Caco-2 (cell line): ENCODE measurements at regions not wholly inside any gene's neighbourhood (a gene's known extent, or its start where the extent isn't known, plus 50 kb on each side); places are given as distances from the start of the nearest gene placed in this dataset.
A peak's percentile ranks its signal among the peaks of the same experiment; 100 is the strongest.

Experiments used
- BruUV-seq: library from RNA; stranded (reverse); fragments of 400-500 nt; replicated peaks from 2 replicates; lab custom pipeline; 2021; lab: Mats Ljungman, UMichigan
- CTCF ChIA-PET: fragments of 300-600 bp; sonication (Branson Sonifier 250); formaldehyde crosslinking; loops from one replicate; lab custom pipeline; 2022; ENCODE audit warnings: antibody characterized with exemption; lab: Charles Lee
- POLR2A ChIA-PET: fragments of 300-600 bp; sonication (Branson Sonifier 250); formaldehyde crosslinking; loops from one replicate; lab custom pipeline; 2022; ENCODE audit warnings: antibody characterized with exemption; lab: Charles Lee
- DNase-seq, 2 experiments: peaks; one replicate each; pipeline versions ENCODE4 v3.0.0 to v3.0.0-alpha.2; 2020 to 2022
- H3K27me3 ChIP-seq: replicated peaks from 2 replicates; pipeline ENCODE4 v1.6.0; 2011; ENCODE audit warnings: low read length; ENCODE audit not compliant: control insufficient read depth, insufficient read depth
- H3K36me3 ChIP-seq: 2 replicates; pipeline ENCODE4 v1.5.1; 2011; ENCODE audit warnings: low read length; ENCODE audit not compliant: control insufficient read depth, insufficient read depth
- H3K4me1 ChIP-seq: fragments of 250-450 bp; sonication (Bioruptor Pico); 2 replicates; pipeline ENCODE4 v1.5.1; 2020; ENCODE audit warnings: mild to moderate bottlenecking
- H3K4me3 ChIP-seq: 2 replicates; pipeline ENCODE4 v1.5.1; 2011; ENCODE audit warnings: low read depth, mild to moderate bottlenecking, control low read depth, low read length
- H3K9me3 ChIP-seq: fragments of 250-450 bp; sonication (Bioruptor Pico); 2 replicates; pipeline ENCODE4 v1.5.1; 2020; ENCODE audit warnings: mild to moderate bottlenecking, moderate library complexity
- H3K27ac Mint-ChIP-seq: one replicate; pipeline ENCODE4 v1.8.0; 2022; ENCODE audit warnings: mixed read lengths; ENCODE audit not compliant: unreplicated experiment
- H3K27me3 Mint-ChIP-seq: one replicate; pipeline ENCODE4 v1.8.0; 2022; ENCODE audit warnings: mixed read lengths; ENCODE audit not compliant: insufficient read depth, unreplicated experiment
- H3K36me3 Mint-ChIP-seq: one replicate; pipeline ENCODE4 v1.8.0; 2022; ENCODE audit warnings: mild to moderate bottlenecking, mixed read lengths; ENCODE audit not compliant: insufficient read depth, unreplicated experiment
- H3K4me1 Mint-ChIP-seq: one replicate; pipeline ENCODE4 v1.8.0; 2022; ENCODE audit warnings: low read depth, mixed read lengths; ENCODE audit not compliant: unreplicated experiment
- H3K4me3 Mint-ChIP-seq: one replicate; pipeline ENCODE4 v1.8.0; 2022; ENCODE audit warnings: mild to moderate bottlenecking, moderate library complexity, mixed read lengths; ENCODE audit not compliant: unreplicated experiment
- H3K9me3 Mint-ChIP-seq: one replicate; pipeline ENCODE4 v1.8.0; 2022; ENCODE audit warnings: mixed read lengths; ENCODE audit not compliant: unreplicated experiment
- intact Hi-C: fragments of 100-400 bp; cut with micrococcal nuclease; formaldehyde crosslinking; loops from one replicate; pipeline ENCODE4 v1.10.0; 2022; ENCODE audit not compliant: unreplicated experiment
- TF ChIP-seq, protein P1 (sequence below), 2 experiments: fragments of 200-600 bp in 1 of 2; IDR thresholded peaks; 1 replicate in 1 of 2; 2 replicates in 1 of 2; pipeline versions ENCODE4 v1.5.1 to v1.8.0; 2011 to 2022; ENCODE audit warnings: antibody characterized with exemption in 1 of 2, control low read depth in 1 of 2, inconsistent platforms in 1 of 2, low read depth in 1 of 2, low read length in 1 of 2, mild to moderate bottlenecking in 1 of 2, moderate library complexity in 1 of 2; ENCODE audit not compliant: insufficient read depth in 1 of 2, severe bottlenecking in 1 of 2, unreplicated experiment in 1 of 2

DNA sequence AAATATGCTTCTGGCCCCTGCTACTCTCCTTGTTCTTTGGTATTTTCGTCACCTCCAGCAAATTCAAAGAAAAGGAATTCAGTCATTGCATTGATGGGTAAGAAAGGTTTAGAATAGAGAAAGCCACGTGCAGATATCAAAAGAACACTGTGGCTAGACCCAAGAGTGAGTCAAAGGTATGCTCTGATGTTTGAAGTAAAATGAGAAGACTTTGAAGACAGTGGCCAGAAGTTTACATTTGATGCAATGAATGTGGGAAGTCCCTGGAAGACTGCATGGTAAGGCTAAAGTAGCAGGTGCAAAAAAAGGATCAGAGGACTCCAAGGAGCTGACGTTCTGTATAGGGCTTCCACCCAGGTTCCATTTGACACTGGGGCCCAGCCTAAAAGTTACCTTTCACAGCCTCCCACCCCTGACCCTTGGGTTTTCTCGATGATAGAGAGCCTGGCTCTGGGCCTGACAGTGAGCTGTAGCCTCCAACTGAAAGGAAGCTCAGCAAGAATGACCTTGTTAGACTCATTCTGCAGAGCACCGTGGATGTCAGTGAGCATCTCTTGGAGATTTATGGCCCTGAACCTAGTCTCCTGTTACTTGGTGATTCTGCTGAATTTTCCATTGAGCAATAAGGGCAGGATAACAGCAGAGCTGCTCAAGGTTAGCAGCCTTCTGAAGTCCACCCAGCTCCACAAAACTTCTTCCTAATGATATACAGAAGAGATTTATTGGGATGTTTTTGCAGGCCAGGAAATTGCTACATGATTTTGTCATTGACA, 223.7 kb upstream of the RBBP8 start:
- H3K36me3 ChIP-seq: no peaks in the 10 kb centered on the region
- no peaks in the 10 kb centered on the region for H3K9me3 ChIP-seq
- H3K4me1 Mint-ChIP-seq: no peaks in the 10 kb centered on the region
- H3K36me3 Mint-ChIP-seq: no peaks in the 10 kb centered on the region
- H3K4me1 ChIP-seq: peaks cover 19% of the 10 kb centered on the region
- BruUV-seq: no TSS peak
- no peaks in the 10 kb centered on the region for H3K27me3 ChIP-seq
- no peak overlapping the region for H3K4me3 Mint-ChIP-seq
- intact Hi-C loops: loop anchor here (10.0 kb wide), 1 partner anchor 105 kb away; no protein-coding TSS in a partner anchor
- POLR2A ChIA-PET: no interaction called here
- H3K9me3 Mint-ChIP-seq: no peaks in the 10 kb centered on the region
- CTCF ChIA-PET: no interaction called here
- no peak overlapping the region for H3K4me3 ChIP-seq
- TF ChIP-seq, protein P1, sequence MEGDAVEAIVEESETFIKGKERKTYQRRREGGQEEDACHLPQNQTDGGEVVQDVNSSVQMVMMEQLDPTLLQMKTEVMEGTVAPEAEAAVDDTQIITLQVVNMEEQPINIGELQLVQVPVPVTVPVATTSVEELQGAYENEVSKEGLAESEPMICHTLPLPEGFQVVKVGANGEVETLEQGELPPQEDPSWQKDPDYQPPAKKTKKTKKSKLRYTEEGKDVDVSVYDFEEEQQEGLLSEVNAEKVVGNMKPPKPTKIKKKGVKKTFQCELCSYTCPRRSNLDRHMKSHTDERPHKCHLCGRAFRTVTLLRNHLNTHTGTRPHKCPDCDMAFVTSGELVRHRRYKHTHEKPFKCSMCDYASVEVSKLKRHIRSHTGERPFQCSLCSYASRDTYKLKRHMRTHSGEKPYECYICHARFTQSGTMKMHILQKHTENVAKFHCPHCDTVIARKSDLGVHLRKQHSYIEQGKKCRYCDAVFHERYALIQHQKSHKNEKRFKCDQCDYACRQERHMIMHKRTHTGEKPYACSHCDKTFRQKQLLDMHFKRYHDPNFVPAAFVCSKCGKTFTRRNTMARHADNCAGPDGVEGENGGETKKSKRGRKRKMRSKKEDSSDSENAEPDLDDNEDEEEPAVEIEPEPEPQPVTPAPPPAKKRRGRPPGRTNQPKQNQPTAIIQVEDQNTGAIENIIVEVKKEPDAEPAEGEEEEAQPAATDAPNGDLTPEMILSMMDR (IDR thresholded peaks at IDR 0.05; ENCODE audit: insufficient read depth in 1 of 2, low read depth in 1 of 2, low read length in 1 of 2, severe bottlenecking in 1 of 2, unreplicated experiment in 1 of 2): no peak
- H3K27me3 Mint-ChIP-seq: no peaks in the 10 kb centered on the region
- H3K27ac Mint-ChIP-seq: no peak overlapping the region
- no peak for DNase-seq

DNA sequence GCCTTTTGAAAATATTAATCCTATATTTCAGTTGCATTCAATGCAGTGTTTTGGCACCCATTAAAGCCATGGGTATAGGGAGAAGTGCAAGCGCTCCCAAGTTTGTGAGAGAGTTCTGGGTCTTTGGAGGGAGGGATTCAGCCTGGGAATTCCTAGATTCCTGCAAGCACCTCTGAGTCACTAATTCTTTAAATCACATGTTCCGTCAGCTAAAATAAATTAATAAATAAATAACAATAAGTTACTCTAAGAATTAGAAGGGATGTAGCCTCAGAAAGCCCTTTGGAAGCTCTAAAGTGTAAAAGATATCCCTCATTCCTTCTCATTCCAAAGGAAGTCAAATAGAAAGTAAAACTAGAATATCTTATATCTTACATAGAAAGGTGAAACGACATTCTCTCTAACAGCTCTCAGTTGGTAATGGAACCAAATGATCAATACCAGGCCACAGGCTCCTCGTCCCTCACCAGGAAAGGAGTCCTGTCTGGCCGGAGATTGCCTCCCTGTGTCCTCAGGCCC, 222.4 kb upstream of the RBBP8 start:
- CTCF ChIA-PET: no interaction called here

DNA sequence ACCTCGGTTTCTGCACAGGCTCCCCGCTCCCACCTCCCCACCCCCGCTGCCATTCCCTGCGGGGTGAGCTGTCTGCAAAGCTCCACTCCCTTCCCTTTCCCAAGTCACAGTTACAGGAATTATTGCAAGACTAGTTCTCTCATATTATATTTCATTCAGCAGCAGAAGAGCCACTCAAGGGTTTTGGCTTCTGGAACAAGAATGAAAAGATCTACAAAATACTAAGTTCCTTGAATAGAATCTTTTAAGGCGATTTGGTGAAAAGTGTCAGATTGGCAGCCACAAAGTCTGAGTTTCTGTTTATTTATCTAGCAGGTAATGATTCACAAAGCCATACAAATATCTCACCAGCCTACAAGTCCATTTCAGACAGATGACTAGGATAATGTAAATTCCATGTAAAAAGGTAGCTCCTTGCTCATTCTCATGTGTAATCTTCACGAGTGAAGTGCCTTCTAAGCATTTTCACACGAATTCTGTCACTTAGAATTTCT, 221.9 kb upstream of the RBBP8 start:
- peak overlapping the region; percentile 76 for H3K4me3 Mint-ChIP-seq
- no peaks in the 10 kb centered on the region for H3K9me3 Mint-ChIP-seq
- H3K27me3 Mint-ChIP-seq: no peaks in the 10 kb centered on the region
- CTCF ChIA-PET: no interaction called here
- no peaks in the 10 kb centered on the region for H3K36me3 ChIP-seq
- peak; percentile 43 to 54 for DNase-seq
- TF ChIP-seq, protein P1 (IDR thresholded peaks at IDR 0.05; ENCODE audit: insufficient read depth in 1 of 2, low read depth in 1 of 2, low read length in 1 of 2, severe bottlenecking in 1 of 2, unreplicated experiment in 1 of 2): no peak
- no peaks in the 10 kb centered on the region for H3K4me1 Mint-ChIP-seq
- peaks cover 19% of the 10 kb centered on the region for H3K4me1 ChIP-seq
- no peaks in the 10 kb centered on the region for H3K9me3 ChIP-seq
- no peaks in the 10 kb centered on the region for H3K27me3 ChIP-seq
- POLR2A ChIA-PET: interaction anchor here (0.5 kb wide), 1 partner anchor 380 kb away, joined by 3 read pairs; no protein-coding TSS in a partner anchor
- intact Hi-C loops: no loop called here
- BruUV-seq: no TSS peak
- H3K27ac Mint-ChIP-seq: peak overlapping the region; percentile 83
- peak overlapping the region; percentile 20 for H3K4me3 ChIP-seq
- H3K36me3 Mint-ChIP-seq: no peaks in the 10 kb centered on the region

More for the DNA sequence above, 222.4 kb upstream of the RBBP8 start:
- no peak for DNase-seq
- Histone ChIP-seq H3K27me3 (no peaks in the 10 kb centered on the region), H3K4me3 (peak overlapping the region; percentile 20), H3K4me1 (peaks cover 19% of the 10 kb centered on the region), H3K36me3 (no peaks in the 10 kb centered on the region), H3K9me3 (no peaks in the 10 kb centered on the region)
- Mint-ChIP-seq H3K4me1 (no peaks in the 10 kb centered on the region), H3K27ac (peak overlapping the region; percentile 83), H3K27me3 (no peaks in the 10 kb centered on the region), H3K9me3 (no peaks in the 10 kb centered on the region), H3K4me3 (peak overlapping the region; percentile 76), H3K36me3 (no peaks in the 10 kb centered on the region)
- intact Hi-C loops: no loop called here
- TF ChIP-seq, protein P1 (IDR thresholded peaks at IDR 0.05; ENCODE audit: insufficient read depth in 1 of 2, low read depth in 1 of 2, low read length in 1 of 2, severe bottlenecking in 1 of 2, unreplicated experiment in 1 of 2): no peak
- no TSS peak for BruUV-seq
- POLR2A ChIA-PET: interaction anchor here (0.5 kb wide), 1 partner anchor 381 kb away, joined by 3 read pairs; no protein-coding TSS in a partner anchor
